Kasumi-1 (cell line): ENCODE measurements at regions not wholly inside any gene's neighbourhood (a gene's known extent, or its start where the extent isn't known, plus 50 kb on each side); places are given as distances from the start of the nearest gene placed in this dataset.
A peak's percentile ranks its signal among the peaks of the same experiment; 100 is the strongest.

Experiments
- DNase-seq, 2 experiments: peaks; one replicate each; lab custom pipeline; 2025; lab: John Stamatoyannopoulos, UW

- no peak for DNase-seq
Observed at GRCh38 chr20:1712634-1713624, 55.4 kb upstream of the SIRPG start.

DNA sequence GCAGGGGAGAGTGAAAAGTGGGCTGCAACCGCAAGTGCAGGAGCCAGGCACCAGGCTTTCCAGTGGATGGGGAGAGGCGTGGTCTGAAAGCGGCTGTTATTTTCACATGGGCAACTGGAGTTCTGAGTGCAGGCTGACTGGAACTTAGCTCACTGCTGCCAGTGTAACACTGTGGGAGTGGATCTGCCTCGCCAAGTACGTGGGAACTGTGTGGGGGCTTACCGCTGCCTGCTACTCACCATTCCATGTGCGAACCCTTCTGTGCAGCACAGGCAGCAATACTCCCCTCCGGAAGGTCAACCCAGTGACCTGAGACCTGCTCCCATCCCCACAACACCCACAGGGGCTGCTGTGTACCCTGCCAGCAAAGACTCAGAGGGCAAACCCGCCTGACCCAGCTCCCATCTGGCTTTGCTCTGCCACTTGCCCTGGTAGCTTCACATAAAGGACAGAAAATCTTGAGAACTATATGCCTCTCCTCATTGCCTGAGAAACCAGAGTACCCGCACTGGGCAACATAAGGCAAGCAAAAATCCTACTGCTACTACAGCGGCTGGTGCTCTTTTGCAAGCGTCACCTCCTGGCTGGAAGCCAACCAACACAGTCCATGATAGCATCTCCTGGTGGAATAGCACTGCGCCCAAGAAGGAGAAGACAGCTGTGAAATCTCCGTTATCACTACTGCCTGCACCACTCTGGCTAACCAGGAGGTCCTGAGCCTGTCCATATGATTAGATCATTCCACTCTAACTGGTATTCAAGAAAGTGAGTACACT is 54.4 kb upstream of the SIRPG start:
- DNase-seq = no peak

DNA sequence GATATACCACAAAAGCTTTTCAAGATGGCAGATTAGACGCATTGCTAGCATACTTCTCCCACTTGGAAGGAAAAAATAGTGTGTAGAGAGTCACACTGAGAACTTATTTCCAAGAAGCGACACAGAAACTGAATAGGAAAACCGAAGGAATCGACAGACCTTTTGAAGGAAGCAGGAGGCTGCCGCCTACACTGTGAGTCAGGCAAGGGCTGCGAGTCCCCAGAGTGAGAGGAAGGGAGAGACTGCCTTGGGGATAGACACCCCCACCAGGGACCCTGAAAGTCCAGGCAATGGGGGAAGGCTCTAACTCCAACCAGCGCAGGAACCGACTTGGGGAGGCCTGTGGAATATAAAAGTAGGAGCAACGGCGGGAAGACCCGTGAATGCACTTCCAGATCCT is 53.7 kb upstream of the SIRPG start:
- DNase-seq = no peak

DNA sequence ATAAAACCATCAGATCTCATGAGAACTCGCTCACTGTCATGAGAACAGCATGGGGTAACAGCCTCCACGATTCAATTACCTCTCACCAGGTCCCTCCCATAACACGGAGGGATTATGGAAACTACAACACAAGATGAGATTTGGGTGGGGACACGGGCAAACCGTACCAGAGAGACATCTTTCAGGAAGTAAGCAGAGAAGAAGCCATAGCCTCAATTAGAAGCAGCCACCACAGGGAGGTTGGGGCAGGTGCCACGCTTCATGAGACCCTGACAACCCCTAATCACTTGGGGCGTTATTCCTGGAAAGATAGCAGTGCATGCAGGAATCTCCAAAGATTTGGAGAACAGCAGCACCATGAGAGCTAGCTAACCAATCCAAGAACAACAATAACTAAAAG is 52.9 kb upstream of the SIRPG start:
- no peak for DNase-seq

DNA sequence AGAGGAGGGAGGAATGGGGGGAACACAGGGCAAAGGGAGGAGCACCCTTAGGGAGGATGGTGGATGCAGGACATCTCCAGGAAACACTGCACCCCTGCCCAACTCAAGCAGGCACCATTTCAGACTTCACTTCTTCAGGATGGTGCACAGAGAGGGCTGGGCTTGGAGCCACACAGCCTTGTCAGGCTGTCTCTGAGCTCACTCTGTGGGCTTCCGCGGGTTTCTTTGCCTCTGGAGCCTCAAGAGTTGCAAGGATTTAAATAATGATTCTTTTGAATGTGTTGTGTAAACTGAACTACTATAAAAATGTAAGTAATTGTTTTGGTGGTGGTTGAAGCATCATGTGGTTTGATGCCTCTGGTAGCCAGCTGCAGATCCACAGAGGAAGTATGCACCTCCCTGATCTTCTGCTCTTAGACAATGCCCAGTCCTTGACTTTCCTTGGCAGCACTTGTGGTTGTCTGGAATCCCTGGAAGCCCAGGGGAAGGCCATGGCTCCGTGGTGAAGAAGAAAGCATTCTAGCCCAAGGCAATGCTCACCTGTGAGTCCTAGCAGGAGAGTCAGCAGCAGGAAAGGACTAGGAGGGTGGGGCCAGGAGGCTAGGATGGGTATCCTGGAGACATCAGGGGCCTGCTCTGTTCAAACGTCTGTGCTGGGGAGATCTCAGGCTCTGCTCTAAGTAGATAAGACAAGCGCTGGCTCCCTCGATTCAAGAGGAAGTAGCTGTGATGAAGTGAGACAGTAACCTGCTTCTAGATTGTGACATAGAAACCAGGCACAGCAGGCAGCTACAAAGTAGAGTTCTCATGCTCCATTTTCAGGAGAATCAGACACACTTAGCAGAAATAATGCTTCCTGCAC is 50.2 kb upstream of the SIRPG start:
- DNase-seq = peak; percentile 15 to 51
